NCI-H1105 (cell line): ENCODE measurements at regions not wholly inside any gene's neighbourhood (a gene's known extent, or its start where the extent isn't known, plus 50 kb on each side); places are given as distances from the start of the nearest gene placed in this dataset.
A peak's percentile ranks its signal among the peaks of the same experiment; 100 is the strongest.
"Not testable (repeated sequence)": the region's sequence is repeated elsewhere in the genome, so short reads cannot be mapped to it uniquely, and the experiment has no call there.

ENCODE experiments used
- DNase-seq: peaks from one replicate; lab custom pipeline; 2025; lab: John Stamatoyannopoulos, UW

DNA sequence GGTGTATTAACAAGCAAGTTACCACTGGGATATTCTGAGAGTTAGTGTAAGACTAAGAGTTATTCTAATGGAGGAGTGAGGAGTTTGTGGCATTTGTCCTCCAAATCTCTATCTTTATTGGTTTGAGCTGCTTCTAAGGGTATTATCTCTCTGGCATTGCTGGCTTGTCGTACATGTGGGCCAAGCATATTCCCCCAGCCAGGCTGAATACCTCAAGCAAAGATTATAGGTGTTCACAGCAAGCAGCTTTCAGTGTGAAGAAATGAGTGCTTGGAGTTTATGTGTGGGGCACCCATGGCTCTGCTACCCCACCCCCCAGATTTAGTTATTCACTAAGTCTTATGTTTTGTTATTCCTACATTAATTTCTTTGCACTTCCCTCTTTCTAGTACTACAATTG lies 193.6 kb upstream of the FANCL start:
- DNase-seq, result no peak

DNA sequence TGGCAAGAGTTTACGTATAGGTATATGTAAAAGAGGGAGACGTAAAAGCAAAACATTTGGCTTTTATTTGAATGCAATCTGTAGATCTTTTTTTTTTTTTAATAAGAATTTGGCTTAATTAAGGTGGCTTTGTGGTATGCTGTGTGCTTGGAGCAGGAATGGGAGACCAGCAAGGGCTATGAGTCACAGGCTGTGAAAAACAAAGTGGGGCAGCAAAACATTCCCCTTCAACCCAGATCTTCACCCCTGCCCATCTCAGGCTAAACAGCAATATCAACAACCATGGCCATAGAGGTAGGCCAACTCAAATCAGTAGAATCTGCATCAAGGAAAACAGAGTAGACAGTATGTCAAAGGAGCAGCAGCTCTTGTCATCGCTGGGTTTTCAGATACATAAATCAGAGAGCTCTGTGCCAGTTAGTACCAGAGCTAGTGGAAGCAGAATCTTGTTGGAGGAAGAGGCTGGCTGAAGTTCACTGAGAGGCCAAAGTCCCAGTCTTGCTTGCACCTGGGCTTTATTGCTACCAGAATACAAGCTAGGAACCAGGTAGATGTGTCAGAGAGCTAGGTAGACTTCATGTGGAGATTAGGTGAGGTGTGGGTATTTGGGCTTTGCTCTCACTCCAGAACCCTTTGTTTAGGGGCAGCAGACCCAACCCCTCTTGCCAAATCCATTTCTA lies 191.5 kb upstream of the FANCL start:
- no peak for DNase-seq

DNA sequence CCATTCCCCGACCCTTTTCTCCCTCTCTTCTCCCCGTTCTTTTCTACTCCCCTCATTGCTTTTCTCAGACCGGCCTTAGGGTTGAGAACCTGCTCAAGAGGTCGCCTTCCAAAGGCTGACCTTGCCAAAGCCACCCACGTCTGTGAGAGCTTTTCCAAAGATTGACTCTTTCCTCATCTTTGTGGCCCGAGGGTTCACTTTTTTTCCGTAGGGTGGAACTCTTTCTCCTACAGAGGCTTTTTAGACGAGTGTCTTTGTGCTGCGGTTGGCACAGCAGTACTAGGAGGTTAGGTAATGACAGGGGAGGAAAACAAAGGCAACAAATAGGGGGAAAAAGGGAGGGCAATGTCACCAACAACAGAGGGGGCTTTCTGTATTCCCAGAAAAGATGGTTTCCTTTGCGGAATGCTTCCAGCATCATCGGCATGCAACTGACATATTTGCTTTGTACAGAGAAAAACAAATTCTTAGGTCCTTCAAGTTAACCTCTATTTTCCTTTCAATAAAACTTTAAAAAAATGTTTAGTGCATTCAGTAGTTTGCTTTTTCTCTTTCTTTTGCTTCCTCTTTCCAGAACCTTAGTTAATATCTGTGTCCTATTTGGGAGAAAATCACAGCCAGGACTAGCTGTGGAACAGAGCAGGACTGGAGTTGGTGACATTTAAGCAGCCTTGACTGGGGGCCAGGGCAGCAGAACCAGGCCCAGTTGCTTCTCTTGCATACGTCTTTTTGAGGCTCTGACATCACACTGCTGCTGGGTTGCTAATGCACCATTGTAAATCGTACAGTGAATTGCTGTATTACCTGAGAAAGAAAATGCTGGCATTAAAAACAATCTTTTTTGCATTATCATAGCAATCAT lies 188.1 kb upstream of the FANCL start:
- no peak for DNase-seq

DNA sequence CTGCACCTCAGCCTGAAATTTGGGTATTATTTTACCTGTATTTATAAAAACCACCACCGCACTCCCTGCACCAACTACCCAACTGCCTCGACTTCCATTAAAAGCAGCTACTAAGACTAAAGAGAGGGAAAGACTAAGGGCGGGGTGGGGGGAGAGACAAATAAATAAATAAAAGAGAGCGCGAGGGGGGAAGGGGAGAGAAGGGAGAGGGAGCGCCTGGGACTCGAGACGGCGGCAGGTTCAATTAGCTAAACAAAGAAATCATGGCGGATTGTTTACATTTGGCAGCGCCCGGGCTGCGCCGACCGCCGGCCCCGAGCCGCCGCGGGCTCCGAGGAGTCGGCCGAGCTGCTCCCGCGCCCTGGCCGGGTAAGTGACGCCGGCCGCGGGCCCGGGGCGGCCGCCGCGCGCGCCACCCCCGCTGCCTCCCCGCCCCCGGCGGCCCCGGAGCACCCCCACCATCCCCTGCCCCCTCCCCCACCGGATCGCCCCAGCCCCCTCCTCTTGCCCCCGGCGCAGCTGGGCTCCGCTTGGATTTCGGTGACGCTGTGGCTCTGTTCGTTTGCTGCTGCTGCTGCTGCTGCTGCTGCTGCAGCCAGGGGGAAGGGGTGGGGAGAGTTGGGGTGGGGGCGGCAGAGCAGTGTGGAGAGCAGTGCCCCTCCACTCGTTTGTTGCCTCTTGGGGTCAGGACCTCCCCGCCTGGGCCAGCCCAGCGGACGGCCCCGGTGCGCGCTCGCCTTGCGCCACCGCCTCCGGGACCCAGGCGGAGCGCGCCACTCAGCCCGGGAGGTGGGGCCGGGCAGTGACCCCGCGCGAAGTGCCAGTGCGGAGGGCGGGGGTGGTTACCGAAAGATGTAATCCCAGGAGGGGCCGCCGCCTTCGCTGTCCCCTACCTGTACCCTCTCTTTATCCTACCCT lies 187.2 kb upstream of the FANCL start:
- DNase-seq, result peak; percentile 54

DNA sequence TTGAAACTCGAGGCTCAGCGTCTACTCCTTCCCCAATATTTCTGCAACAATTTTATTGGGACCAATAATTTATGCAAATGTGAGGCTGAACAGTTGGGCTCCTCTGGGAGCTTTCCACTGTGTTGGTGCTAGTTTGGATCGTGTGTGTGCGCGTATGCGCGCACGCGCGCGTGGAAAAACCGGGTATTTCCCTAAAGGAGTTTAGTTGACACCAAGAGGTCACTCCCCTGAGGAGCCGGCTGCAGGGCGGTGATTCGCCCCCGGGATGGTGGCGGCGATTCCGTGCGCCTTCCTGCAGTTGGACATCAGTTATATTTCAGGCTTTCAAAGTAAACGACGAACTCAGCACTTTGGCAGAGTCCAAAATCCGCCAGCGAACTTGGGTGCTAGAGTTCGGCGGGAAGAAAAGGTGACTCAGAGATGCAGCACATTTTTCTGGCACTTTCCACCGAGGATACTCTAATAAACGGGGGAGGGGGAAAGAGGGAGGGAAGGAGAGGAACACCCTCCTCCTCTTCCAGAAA lies 186.5 kb upstream of the FANCL start:
- DNase-seq, result peak; percentile 38

DNA sequence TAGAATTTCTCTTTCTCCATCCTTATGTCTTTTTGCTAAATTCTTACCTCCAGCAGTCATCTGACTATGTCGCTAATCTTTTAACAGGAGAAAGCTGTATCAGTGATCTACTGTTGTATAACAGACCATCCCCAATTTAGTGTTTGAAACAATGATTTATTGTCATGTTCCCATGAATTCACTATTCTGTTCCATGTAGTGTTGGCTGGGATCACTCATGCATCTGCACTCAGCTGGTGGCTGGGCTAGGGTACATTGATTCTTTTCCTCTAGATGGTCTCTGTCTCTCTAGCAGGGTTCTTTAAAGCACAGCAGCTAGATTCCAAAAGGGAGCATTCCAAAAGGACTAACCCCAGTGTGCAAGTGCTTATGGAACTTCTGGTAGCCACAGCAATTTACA lies 184.2 kb upstream of the FANCL start:
- DNase-seq, result no peak

DNA sequence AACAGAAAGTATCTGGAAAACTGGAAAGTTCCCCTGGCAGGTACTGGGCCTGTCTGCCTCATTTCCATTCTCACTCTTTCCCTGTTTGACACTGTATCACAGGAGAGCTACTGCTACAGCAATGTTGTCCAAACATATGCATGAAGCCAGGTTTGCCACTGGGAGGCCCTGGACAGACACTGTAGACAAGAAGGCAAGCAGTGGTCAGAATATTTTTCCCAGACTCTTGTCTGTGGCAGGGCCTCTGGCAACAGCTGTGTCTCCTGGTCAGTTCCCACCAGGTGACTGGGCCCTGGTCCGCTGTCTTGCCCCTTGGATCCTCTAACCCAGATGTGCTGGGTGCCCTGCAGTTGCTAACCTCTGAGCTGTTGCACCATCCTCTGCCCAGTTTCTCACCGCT lies 178.9 kb upstream of the FANCL start:
- no peak for DNase-seq

DNA sequence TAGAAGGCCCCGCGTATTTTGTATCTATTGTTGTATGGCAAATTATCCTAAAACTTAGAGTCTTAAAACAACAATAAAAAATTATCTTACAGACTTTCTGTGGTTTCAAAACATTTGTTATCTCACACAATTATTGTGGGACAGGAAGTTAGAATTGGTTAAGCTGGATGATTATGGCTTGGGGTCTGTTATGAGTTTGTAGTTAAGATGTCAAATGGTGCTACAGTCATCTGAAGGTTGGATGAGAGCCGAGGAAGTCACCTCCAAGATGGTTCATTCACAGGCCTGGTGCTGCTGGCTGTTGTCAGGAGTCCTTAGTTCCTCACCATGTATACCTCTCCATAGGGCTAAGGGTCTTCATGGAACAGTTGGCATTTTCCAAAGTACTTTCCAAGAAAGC lies 175.6 kb upstream of the FANCL start:
- DNase-seq, result no peak

DNA sequence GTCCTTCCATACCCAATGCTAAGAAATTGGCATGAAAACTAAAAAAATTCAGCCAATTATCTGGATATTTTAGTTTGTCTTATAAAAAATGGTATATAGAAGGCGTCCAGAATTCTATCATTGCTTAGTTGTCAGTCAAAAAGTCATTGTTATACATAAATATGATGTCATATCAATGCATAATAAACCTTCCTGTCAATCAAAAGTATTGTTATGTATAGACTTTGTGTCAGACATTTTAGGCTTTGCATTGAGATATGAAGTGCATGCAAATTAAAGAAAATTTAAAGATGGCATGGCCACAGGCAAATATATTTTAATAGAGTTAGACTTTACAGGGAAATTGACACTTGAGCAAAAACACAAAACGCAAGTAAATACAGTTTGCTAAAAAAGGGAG lies 173.4 kb upstream of the FANCL start:
- DNase-seq, result no peak

DNA sequence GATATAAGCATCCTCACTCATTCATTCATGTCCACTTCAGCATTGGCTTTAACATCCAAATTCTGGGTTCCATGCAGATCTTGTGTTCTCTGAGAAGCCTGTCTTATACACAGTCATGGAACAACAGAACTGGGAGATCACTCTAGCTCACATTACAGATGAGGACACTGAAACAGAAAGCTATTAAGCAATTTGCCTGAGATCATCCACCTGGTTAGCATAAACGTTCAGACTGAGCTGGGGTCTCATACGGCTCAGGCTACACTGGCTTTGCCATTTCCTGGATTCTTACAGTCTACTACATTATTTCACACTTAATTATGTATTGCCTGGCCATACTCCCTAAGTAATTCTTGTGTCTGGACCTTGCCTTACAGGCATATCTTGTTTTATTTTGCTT lies 169.4 kb upstream of the FANCL start:
- no peak for DNase-seq

DNA sequence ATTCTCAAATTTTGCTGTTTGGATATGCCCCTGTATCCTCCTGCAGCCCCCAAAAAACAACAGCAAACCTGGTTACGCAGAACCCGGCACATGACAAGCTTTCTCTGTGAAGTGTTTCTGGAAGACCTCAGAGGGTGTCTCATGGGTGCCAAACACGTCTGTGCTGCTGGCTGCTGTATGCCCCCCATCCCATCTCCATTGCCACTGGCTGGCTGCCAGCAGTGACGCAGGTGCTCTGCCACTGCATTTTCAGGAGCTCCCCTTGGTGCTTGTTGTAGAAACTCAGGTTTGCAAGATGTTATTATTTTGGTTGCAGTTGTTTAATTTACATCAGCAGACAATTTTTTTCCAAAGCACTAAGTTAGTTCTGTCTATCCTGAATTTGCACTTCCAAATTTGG lies 166.4 kb upstream of the FANCL start:
- DNase-seq, result no peak

DNA sequence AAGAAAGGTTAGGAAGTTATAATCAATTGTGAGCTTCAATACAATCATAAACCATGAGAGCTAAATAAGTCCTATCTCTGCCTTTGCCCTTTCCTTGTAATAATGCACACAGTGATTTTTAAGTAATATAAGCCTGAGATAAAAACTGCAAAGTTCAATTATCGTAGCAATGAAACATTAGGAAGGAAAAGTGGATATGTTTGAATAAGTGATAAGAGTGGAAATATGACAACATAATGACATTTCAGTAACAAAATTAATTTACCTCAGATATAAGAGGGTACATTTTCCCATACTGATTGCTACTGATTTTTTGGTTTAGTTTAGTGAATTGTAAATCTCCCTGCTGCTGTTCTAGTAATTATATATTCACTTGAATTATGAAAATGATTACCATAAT lies 164.2 kb upstream of the FANCL start:
- no peak for DNase-seq

DNA sequence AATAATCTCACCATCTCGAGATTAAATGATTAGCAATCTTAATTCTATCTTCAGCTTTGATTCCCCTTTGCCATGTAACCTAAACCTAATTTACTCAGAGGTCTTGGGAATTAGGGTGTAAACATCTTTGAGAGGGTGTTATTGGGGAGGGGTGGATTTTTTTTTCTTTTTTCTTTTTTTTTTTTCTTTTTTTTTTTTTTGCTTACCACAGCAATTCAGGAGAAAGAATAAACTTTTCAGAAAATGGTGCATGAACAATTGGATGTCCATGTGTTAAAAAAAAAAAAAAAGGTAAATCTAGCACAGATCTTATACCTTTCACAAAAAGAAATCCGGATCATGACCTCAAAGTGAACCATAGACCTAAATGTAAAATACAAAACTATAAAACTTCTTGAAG lies 160.8 kb upstream of the FANCL start:
- no peak for DNase-seq

DNA sequence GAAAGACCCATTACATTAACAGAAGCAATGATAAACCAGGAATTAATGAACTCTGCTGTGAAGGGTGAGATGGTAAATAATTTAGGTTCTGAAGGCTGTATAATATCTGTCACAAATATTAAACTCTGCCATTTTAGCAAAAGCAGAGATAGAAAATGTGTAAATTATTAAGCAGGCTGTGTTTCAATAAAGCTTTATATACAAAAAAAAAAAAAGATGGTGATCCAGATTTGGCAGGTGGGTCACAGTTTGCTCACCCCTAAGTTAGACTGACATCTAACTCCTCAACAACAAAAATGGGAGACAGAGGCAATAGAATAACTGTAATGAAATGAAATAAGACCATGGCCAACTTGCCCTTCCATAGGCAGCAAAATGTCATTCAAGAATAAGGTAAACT lies 157.3 kb upstream of the FANCL start:
- DNase-seq, result no peak

DNA sequence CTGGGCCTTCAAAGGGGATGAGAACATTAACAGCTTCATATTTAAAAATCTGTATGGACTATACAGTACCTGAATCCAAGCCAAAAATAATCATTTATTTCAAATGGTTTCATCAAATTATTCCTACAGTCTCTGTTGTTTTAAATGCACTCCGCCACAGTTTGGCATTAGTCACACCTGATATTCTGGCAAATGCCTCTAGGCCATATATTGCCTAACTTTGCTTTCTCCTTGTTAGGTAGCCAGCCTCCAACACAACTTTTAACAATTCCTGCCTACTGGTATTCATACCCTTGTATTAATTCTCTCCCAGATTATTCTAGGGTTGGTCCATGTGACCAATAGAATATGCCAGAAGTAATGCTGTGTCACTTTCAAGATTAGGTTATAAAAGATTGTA lies 146.6 kb upstream of the FANCL start:
- DNase-seq, result no peak

DNA sequence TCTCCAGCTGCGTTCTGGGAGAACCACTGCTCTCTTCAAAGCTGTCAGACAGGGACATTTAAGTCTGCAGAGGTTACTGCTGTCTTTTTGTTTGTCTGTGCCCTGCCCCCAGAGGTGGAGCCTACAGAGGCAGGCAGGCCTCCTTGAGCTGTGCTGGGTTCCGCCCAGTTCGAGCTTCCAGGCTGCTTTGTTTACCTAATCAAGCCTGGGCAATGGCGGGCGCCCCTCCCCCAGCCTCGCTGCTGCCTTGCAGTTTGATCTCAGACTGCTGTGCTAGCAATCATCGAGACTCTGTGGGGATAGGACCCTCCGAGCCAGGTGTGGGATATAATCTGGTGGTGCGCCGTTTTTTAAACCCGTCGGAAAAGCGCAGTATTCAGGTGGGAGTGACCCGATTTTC lies 145.8 kb upstream of the FANCL start:
- DNase-seq, result not testable (repeated sequence)

DNA sequence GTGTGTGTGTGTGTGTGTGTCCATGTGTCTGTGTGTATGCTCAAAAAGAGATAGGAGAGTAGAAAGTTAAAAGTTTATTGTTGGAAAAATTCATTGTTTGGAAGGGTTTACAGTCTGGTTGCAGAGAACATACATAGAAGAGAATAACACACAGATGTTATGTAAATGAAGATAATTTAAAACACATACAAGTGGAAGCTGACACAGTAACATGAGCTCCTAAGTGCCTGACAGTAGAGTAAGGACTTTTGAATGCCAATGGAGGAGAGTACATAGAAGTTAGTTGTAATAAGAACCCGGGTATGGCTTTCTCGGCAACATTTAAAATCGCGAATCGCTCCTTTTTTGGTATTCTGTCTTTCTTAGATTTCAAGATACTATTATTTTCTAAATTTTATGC lies 137.0 kb upstream of the FANCL start:
- no peak for DNase-seq

DNA sequence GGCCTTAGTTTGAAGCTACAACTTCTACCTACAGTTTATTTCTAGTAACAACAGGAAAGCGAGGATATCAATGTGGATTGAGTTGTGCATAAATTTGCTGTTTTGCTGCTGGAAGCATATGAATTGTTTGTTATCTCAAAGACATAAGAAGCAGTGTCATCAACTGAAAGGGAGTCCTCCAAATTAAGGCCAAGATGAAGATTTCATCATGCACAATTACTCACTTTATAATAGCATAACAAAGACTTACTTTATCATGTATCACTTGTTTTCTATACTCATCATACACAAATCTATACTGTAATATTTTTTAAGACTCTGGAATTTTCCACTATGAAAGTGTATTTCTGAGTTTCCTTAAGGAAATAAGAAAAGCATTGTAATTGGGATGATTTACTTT lies 136.1 kb upstream of the FANCL start:
- DNase-seq, result no peak

DNA sequence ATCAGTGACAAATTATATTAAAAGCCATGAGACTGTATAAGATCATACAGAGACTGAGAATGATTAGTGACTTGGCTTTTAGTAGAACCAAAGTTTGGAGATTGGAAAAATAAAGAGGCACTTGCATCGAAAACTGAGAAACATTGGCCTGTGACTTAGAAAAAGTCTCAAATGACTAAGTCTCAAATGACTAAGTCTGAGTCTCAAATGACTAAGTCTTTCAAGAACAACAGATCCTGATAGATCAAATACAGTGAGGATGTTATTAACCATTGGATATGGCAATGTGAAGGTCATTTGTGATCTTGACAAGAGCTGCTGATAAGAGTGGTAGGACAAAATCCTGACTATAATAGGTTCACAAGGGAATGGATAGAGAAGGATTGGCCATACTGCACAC lies 135.5 kb upstream of the FANCL start:
- DNase-seq, result no peak

DNA sequence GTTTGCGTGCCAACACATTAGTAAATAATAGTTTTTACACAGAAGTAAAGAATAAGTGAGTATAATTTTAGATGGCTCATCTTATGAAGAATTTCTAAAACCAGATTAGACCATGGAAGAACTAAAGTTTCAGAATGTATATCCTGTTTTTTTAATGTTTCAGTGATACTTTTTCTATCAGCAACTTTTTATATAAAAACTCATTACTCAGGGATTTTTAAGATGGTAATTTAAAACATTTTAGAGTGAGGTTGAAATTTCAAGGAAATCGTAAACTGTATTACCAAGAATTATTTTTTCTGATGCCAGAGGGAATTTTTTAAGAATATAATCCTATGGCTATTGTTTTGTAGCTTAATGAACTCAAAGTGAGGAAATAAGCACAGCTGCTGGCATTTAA lies 128.5 kb upstream of the FANCL start:
- DNase-seq, result no peak

DNA sequence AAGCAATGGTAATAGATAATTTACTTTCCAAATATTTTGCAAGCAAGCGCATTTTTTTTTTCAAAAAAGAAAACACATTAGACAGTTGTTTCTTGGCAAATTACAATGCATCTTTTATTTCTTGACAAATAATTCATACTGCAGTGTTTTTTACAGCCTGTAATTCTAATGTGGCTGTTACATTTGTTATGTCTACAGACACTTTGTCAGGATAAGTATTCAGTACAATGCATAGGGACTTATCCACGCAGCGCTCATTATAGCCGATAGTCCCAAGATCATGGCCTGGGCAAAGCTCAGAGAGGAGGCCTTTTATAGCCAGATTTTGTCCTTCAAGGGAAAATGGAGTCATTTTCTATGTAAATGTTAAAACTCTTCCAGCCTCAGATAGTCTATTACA lies 123.0 kb upstream of the FANCL start:
- DNase-seq, result no peak

DNA sequence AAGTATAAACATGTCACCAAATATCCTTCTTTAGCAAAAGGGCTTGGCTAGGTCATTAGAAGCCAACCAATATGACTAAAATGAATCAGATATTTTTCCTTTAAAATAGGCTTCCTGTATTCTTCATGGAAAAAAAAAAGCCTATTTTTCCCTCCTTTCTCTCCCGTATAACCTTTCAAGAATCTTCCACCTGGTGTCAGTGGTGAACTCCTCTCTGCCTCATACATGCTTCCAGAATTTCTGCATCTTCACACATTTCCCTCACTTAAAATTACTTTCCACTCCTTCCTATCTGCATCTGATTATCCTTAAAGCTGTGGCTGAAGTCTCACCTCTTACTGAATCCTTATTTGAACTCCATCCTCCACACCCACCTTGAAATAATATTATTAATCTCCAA lies 116.9 kb upstream of the FANCL start:
- no peak for DNase-seq

DNA sequence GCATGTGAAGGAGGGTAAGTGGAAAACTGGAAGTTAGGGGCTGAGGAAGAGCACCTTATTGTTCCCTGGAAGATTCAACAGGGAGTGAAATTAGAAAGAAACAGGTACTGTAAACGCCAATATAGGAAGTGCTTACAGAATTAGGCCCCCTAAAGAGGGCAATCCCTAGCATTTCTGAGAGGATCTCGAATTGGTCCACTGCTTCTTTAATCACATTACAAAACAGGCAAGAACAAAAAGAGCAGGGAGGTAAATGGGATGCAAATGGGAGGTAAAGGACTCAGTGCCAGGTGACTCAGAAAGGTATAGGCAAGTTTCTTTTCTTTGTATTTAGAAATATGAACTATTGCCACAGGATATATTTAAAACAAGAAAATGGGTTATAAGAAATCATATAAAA lies 116.4 kb upstream of the FANCL start:
- DNase-seq, result no peak
